IMR-90 (cell line): ENCODE measurements at regions not wholly inside any gene's neighbourhood (a gene's known extent, or its start where the extent isn't known, plus 50 kb on each side); places are given as distances from the start of the nearest gene placed in this dataset.

Experiments
- ATAC-seq: fragments of 200-7000 bp; cut with Tn5 transposase; 2 replicates; pipeline ENCODE4 v1.9.1; 2020; ENCODE audit warnings: low read depth, mild to moderate bottlenecking, moderate library complexity
- BruUV-seq: library from RNA; stranded (reverse); fragments of 400-500 nt; replicated peaks from 2 replicates; lab custom pipeline; 2021; lab: Mats Ljungman, UMichigan
- CTCF ChIA-PET: fragments of 300-600 bp; formaldehyde crosslinking; extraction: SDS; loops from one replicate; lab custom pipeline; 2021; ENCODE audit warnings: antibody characterized with exemption; lab: Yijun Ruan, JAX
- POLR2A ChIA-PET: fragments of 300-600 bp; sonication (Branson Sonifier 250); formaldehyde crosslinking; loops from one replicate; lab custom pipeline; 2022; ENCODE audit warnings: antibody characterized with exemption; ENCODE audit not compliant: unreplicated experiment; lab: Charles Lee
- DNase-seq: peaks from one replicate; pipeline ENCODE4 v3.0.0; 2013
- H2AFZ ChIP-seq: replicated peaks from 2 replicates; pipeline ENCODE3; 2013; ENCODE audit warnings: low read length, mild to moderate bottlenecking; ENCODE audit not compliant: poor library complexity
- H2AK5ac ChIP-seq: 2 replicates; pipeline ENCODE4 v1.6.1; 2013; ENCODE audit warnings: low read depth, low read length, inconsistent platforms
- H2AK9ac ChIP-seq: replicated peaks from 2 replicates; pipeline ENCODE3; 2013; ENCODE audit warnings: mild to moderate bottlenecking, low read depth, low read length, moderate library complexity; ENCODE audit not compliant: poor library complexity
- H2BK120ac ChIP-seq: 2 replicates; pipeline ENCODE4 v1.6.1; 2013; ENCODE audit warnings: low read depth, low read length, inconsistent platforms
- H2BK15ac ChIP-seq: 3 replicates; pipeline ENCODE4 v1.6.1; 2013; ENCODE audit warnings: low read depth, low read length, inconsistent platforms
- H2BK20ac ChIP-seq: 2 replicates; pipeline ENCODE4 v1.6.1; 2013; ENCODE audit warnings: low read depth, mild to moderate bottlenecking, inconsistent platforms, low read length, moderate library complexity
- H2BK5ac ChIP-seq: 2 replicates; pipeline ENCODE4 v1.6.1; 2013; ENCODE audit warnings: mild to moderate bottlenecking, low read depth, low read length, inconsistent platforms; ENCODE audit not compliant: poor library complexity, severe bottlenecking
- H3K14ac ChIP-seq: replicated peaks from 2 replicates; pipeline ENCODE4 v1.6.1; 2013; ENCODE audit warnings: low read depth, low read length, inconsistent platforms
- H3K18ac ChIP-seq: 2 replicates; pipeline ENCODE4 v1.6.1; 2013; ENCODE audit warnings: low read depth, low read length, control low read depth
- H3K23ac ChIP-seq: 2 replicates; pipeline ENCODE4 v1.6.1; 2013; ENCODE audit warnings: low read depth, low read length, inconsistent platforms
- H3K27ac ChIP-seq: 2 replicates; pipeline ENCODE4 v1.5.1; 2013; ENCODE audit warnings: mild to moderate bottlenecking, control low read depth, low read length; ENCODE audit not compliant: insufficient read depth
- H3K27me3 ChIP-seq: 2 replicates; pipeline ENCODE4 v1.6.1; 2013; ENCODE audit warnings: low read length; ENCODE audit not compliant: control insufficient read depth, insufficient read depth
- H3K36me3 ChIP-seq: 2 replicates; pipeline ENCODE4 v1.6.1; 2013; ENCODE audit warnings: low read length, mixed read lengths; ENCODE audit not compliant: control insufficient read depth, insufficient read depth
- H3K4ac ChIP-seq: 2 replicates; pipeline ENCODE4 v1.6.1; 2013; ENCODE audit warnings: low read depth, low read length, inconsistent platforms
- H3K4me1 ChIP-seq: 2 replicates; pipeline ENCODE4 v1.6.1; 2013; ENCODE audit warnings: low read length, mixed read lengths; ENCODE audit not compliant: control insufficient read depth, insufficient read depth
- H3K4me2 ChIP-seq: 2 replicates; pipeline ENCODE4 v1.6.1; 2013; ENCODE audit warnings: low read depth, mild to moderate bottlenecking, control low read depth, low read length, moderate library complexity
- H3K4me3 ChIP-seq: 2 replicates; pipeline ENCODE4 v1.5.1; 2013; ENCODE audit warnings: low read depth, mild to moderate bottlenecking, control low read depth, low read length, moderate library complexity; ENCODE audit not compliant: insufficient read depth
- H3K56ac ChIP-seq: 2 replicates; pipeline ENCODE4 v1.6.1; 2013; ENCODE audit warnings: low read length, inconsistent platforms; ENCODE audit not compliant: insufficient read depth; ENCODE audit errors: extremely low read depth
- H3K79me1 ChIP-seq, 2 experiments: 2 replicates each; pipeline ENCODE4 v1.6.1; 2013; ENCODE audit warnings: low read length in 2 of 2, inconsistent platforms in 1 of 2, low read depth in 1 of 2
- H3K9ac ChIP-seq: 2 replicates; pipeline ENCODE4 v1.6.1; 2013; ENCODE audit warnings: low read depth, low read length, control low read depth
- H3K9me1 ChIP-seq: 2 replicates; pipeline ENCODE4 v1.6.1; 2013; ENCODE audit warnings: low read length, inconsistent platforms; ENCODE audit not compliant: insufficient read depth
- H3K9me3 ChIP-seq: 2 replicates; pipeline ENCODE4 v1.6.1; 2013; ENCODE audit warnings: low read length; ENCODE audit not compliant: control insufficient read depth, insufficient read depth
- H4K20me1 ChIP-seq: 2 replicates; pipeline ENCODE4 v1.6.1; 2013; ENCODE audit warnings: low read length, inconsistent platforms; ENCODE audit not compliant: insufficient read depth
- H4K5ac ChIP-seq: 2 replicates; pipeline ENCODE4 v1.6.1; 2013; ENCODE audit warnings: mild to moderate bottlenecking, low read depth, low read length, control low read depth
- H4K8ac ChIP-seq, 2 experiments: 2 replicates each; pipeline ENCODE4 v1.6.1; 2013; ENCODE audit warnings: low read depth in 2 of 2, low read length in 2 of 2, control low read depth in 1 of 2, inconsistent platforms in 1 of 2
- H4K91ac ChIP-seq: 2 replicates; pipeline ENCODE4 v1.6.1; 2013; ENCODE audit warnings: low read depth, low read length, inconsistent platforms; ENCODE audit not compliant: insufficient read depth
- BHLHE40 ChIP-seq: fragments of 150-350 bp; IDR thresholded peaks from 2 replicates; pipeline ENCODE4 v1.6.1; 2016; ENCODE audit warnings: mild to moderate bottlenecking, low read depth, low read length
- CEBPB ChIP-seq: IDR thresholded peaks from 2 replicates; pipeline ENCODE4 v1.6.1; 2012; ENCODE audit warnings: low read depth, low read length, improper control_type of control experiment
- CHD1 ChIP-seq: IDR thresholded peaks from 2 replicates; pipeline ENCODE4 v1.6.1; 2012; ENCODE audit warnings: low read depth, low read length, improper control_type of control experiment
- CTCF ChIP-seq: conservative IDR thresholded peaks from 2 replicates; pipeline ENCODE4 v1.5.1; 2012; ENCODE audit warnings: mild to moderate bottlenecking, low read depth, low read length, improper control_type of control experiment
- ELK1 ChIP-seq: fragments of 150-350 bp; IDR thresholded peaks from 2 replicates; pipeline ENCODE4 v1.6.1; 2016; ENCODE audit warnings: low read depth, mild to moderate bottlenecking, low read length, moderate library complexity, borderline replicate concordance
- FOS ChIP-seq: fragments of 150-350 bp; IDR thresholded peaks from 2 replicates; pipeline ENCODE4 v1.6.1; 2016; ENCODE audit warnings: low read depth, low read length
- MAFK ChIP-seq: IDR thresholded peaks from 2 replicates; pipeline ENCODE4 v1.6.1; 2012; ENCODE audit warnings: low read depth, low read length, improper control_type of control experiment
- MAZ ChIP-seq: IDR thresholded peaks from 2 replicates; pipeline ENCODE4 v1.6.1; 2012; ENCODE audit warnings: low read depth, mild to moderate bottlenecking, low read length, improper control_type of control experiment, moderate library complexity, borderline replicate concordance
- MXI1 ChIP-seq: IDR thresholded peaks from 2 replicates; pipeline ENCODE4 v1.6.1; 2012; ENCODE audit warnings: low read depth, mild to moderate bottlenecking, low read length, moderate library complexity, borderline replicate concordance
- NFE2L2 ChIP-seq: fragments of 150-350 bp; IDR thresholded peaks from 2 replicates; pipeline ENCODE4 v1.6.1; 2016; ENCODE audit warnings: low read depth, mild to moderate bottlenecking, low read length
- POLR2A ChIP-seq: IDR thresholded peaks from 2 replicates; pipeline ENCODE4 v1.6.1; 2012; ENCODE audit warnings: mild to moderate bottlenecking, low read depth, low read length
- RAD21 ChIP-seq: IDR thresholded peaks from 2 replicates; pipeline ENCODE4 v1.6.1; 2012; ENCODE audit warnings: low read length, improper control_type of control experiment
- RCOR1 ChIP-seq: IDR thresholded peaks from 2 replicates; pipeline ENCODE4 v1.6.1; 2012; ENCODE audit warnings: mild to moderate bottlenecking, low read length, improper control_type of control experiment; ENCODE audit not compliant: insufficient replicate concordance
- RFX5 ChIP-seq: IDR thresholded peaks from 2 replicates; pipeline ENCODE4 v1.8.0; 2012; ENCODE audit warnings: low read depth, mild to moderate bottlenecking, low read length, moderate library complexity
- SMC3 ChIP-seq: fragments of 150-350 bp; IDR thresholded peaks from 2 replicates; pipeline ENCODE4 v1.6.1; 2016; ENCODE audit warnings: low read depth, mild to moderate bottlenecking, antibody characterized with exemption, low read length, moderate library complexity
- USF2 ChIP-seq: fragments of 150-350 bp; IDR thresholded peaks from 2 replicates; pipeline ENCODE4 v1.6.1; 2017; ENCODE audit warnings: mild to moderate bottlenecking, antibody characterized with exemption, low read length, low read depth
- WGBS, 2 experiments: methylation state at CpG; one replicate each; pipeline versions ENCODE4 v1.1.5 to v1.1.7; 2013; ENCODE audit warnings: missing lambda C conversion rate in 2 of 2; ENCODE audit not compliant: insufficient read length in 1 of 2; ENCODE audit errors: extremely low coverage in 2 of 2; 5-methylcytosine and 5-hydroxymethylcytosine counted together
- dilution Hi-C: fragments of 300-500 bp; cut with HindIII; formaldehyde crosslinking; loops from one replicate; pipeline ENCODE4 v1.14.3; 2018; ENCODE audit warnings: low sequenced_read_pairs; ENCODE audit not compliant: unreplicated experiment
- in situ Hi-C: fragments of 300-500 bp; cut with MboI; formaldehyde crosslinking; loops from 3 replicates; pipeline ENCODE4 v1.14.3; 2019; ENCODE audit warnings: low sequenced_read_pairs, inconsistent platforms, mixed read lengths
- intact Hi-C: fragments of 100-400 bp; cut with micrococcal nuclease; formaldehyde crosslinking; loops from 2 replicates; pipeline ENCODE4 v1.10.0; 2022

- no peaks in the 10 kb centered on the region for H4K20me1 ChIP-seq
- no peak overlapping the region for H3K18ac ChIP-seq
- no peak overlapping the region for H4K5ac ChIP-seq
- ChIA-PET POLR2A (no interaction called here), CTCF (no interaction called here)
- H3K27me3 ChIP-seq = no peaks in the 10 kb centered on the region
- H2AFZ ChIP-seq = no peak overlapping the region
- H4K91ac ChIP-seq = no peak overlapping the region
- no peak overlapping the region for H3K27ac ChIP-seq
- no peaks in the 10 kb centered on the region for H3K9me1 ChIP-seq
- no peak overlapping the region for H2BK20ac ChIP-seq
- intact Hi-C loops (no loop called here), dilution Hi-C loops (no loop called here), in situ Hi-C loops (no loop called here)
- H3K4ac ChIP-seq = no peak overlapping the region
- no peak overlapping the region for H3K56ac ChIP-seq
- H4K8ac ChIP-seq = no peak overlapping the region
- H3K36me3 ChIP-seq = no peaks in the 10 kb centered on the region
- no peak overlapping the region for H3K23ac ChIP-seq
- no peak overlapping the region for H3K14ac ChIP-seq
- no peak overlapping the region for H3K4me3 ChIP-seq
- no peaks in the 10 kb centered on the region for H3K79me1 ChIP-seq
- BruUV-seq = no TSS peak
- H3K4me1 ChIP-seq = no peaks in the 10 kb centered on the region
- H2BK5ac ChIP-seq = no peak overlapping the region
- DNase-seq = no peak
- no peak overlapping the region for H2AK5ac ChIP-seq
- no peak overlapping the region for H2BK15ac ChIP-seq
- no peak overlapping the region for H3K4me2 ChIP-seq
- TF ChIP-seq POLR2A (no peak), FOS (no peak), MAFK (no peak), NFE2L2 (no peak), RAD21 (no peak), SMC3 (no peak), MXI1 (no peak), ELK1 (no peak), USF2 (no peak), RCOR1 (no peak), CEBPB (no peak), MAZ (no peak), BHLHE40 (no peak), RFX5 (no peak), CHD1 (no peak), CTCF (no peak)
- H2BK120ac ChIP-seq = no peak overlapping the region
- no peaks in the 10 kb centered on the region for H3K9me3 ChIP-seq
- H2AK9ac ChIP-seq = no peak overlapping the region
- WGBS, 2 experiments = no CpG with 5 or more reads among the region's 5 CpGs
- ATAC-seq = no peak
- no peak overlapping the region for H3K9ac ChIP-seq
Measured at GRCh38 chr4:81789741-81790399, 318.2 kb upstream of the RASGEF1B start.
